HEK293 (cell line): ENCODE measurements at regions not wholly inside any gene's neighbourhood (a gene's known extent, or its start where the extent isn't known, plus 50 kb on each side); places are given as distances from the start of the nearest gene placed in this dataset.

Experiments
- CTCF ChIA-PET: fragments of 350-600 bp; formaldehyde crosslinking; extraction: SDS; loops from one replicate; lab custom pipeline; 2021; ENCODE audit warnings: antibody characterized with exemption; lab: Yijun Ruan, JAX
- POLR2A ChIA-PET: fragments of 300-600 bp; formaldehyde crosslinking; extraction: SDS; loops from one replicate; lab custom pipeline; 2020; ENCODE audit warnings: antibody characterized with exemption, inconsistent platforms; lab: Yijun Ruan, JAX
- H3K27ac ChIP-seq: fragments of 200-500 bp; sonication (Bioruptor generic); 2 replicates; pipeline ENCODE4 v1.5.1; 2014; ENCODE audit warnings: low read depth, low read length, control low read depth, inconsistent platforms; ENCODE audit errors: extremely low read depth
- H3K36me3 ChIP-seq, 2 experiments: fragments of 200-500 bp in 1 of 2; sonication (Bioruptor generic) in 1 of 2; 1 replicate in 1 of 2; 2 replicates in 1 of 2; pipeline ENCODE4 v1.5.1; 2014 to 2017; ENCODE audit warnings: inconsistent platforms in 2 of 2, low read length in 2 of 2; ENCODE audit not compliant: control insufficient read depth in 2 of 2, insufficient read depth in 1 of 2
- H3K4me1 ChIP-seq: fragments of 200-500 bp; sonication (Bioruptor generic); 2 replicates; pipeline ENCODE4 v1.5.1; 2014; ENCODE audit warnings: mild to moderate bottlenecking, low read length, inconsistent platforms; ENCODE audit not compliant: control insufficient read depth, insufficient read depth
- H3K4me3 ChIP-seq: 2 replicates; pipeline ENCODE4 v1.5.1; 2011; ENCODE audit warnings: low read depth, mild to moderate bottlenecking, control low read depth, low read length, moderate library complexity
- H3K9me3 ChIP-seq: fragments of 200-500 bp; sonication (Bioruptor generic); 2 replicates; pipeline ENCODE4 v1.5.1; 2014; ENCODE audit warnings: low read depth, low read length, inconsistent platforms; ENCODE audit not compliant: control insufficient read depth, insufficient read depth
- ATF2 ChIP-seq: fragments of 450-650 bp; formaldehyde crosslinking; IDR thresholded peaks from 2 replicates; pipeline ENCODE4 v1.5.1; 2016; ENCODE audit warnings: missing biosample characterization, missing genetic modification characterization, low read depth
- GLIS1 ChIP-seq: fragments of 450-650 bp; formaldehyde crosslinking; IDR thresholded peaks from 2 replicates; pipeline ENCODE4 v1.5.1; 2016; ENCODE audit warnings: missing biosample characterization, missing genetic modification characterization
- HOXD13 ChIP-seq: sonication (generic); formaldehyde crosslinking; IDR thresholded peaks from 2 replicates; pipeline ENCODE4 v1.8.0; 2022; ENCODE audit warnings: missing genetic modification reagents, borderline replicate concordance
- INSM2 ChIP-seq: fragments of 450-650 bp; formaldehyde crosslinking; IDR thresholded peaks from 2 replicates; pipeline ENCODE4 v1.5.1; 2016; ENCODE audit warnings: missing biosample characterization, missing genetic modification characterization
- KLF16 ChIP-seq: fragments of 450-650 bp; formaldehyde crosslinking; IDR thresholded peaks from 2 replicates; pipeline ENCODE4 v1.5.1; 2017; ENCODE audit warnings: missing biosample characterization, missing genetic modification characterization
- ZIC2 ChIP-seq: fragments of 450-650 bp; formaldehyde crosslinking; IDR thresholded peaks from 2 replicates; pipeline ENCODE4 v1.5.1; 2016; ENCODE audit warnings: missing biosample characterization, missing genetic modification characterization
- ZNF10 ChIP-seq: fragments of 450-650 bp; formaldehyde crosslinking; IDR thresholded peaks from 2 replicates; pipeline ENCODE4 v1.5.1; 2017; ENCODE audit warnings: missing biosample characterization, missing genetic modification characterization
- ZNF121 ChIP-seq: fragments of 450-650 bp; formaldehyde crosslinking; IDR thresholded peaks from 2 replicates; pipeline ENCODE4 v1.5.1; 2016; ENCODE audit warnings: missing biosample characterization, missing genetic modification characterization
- ZNF2 ChIP-seq: fragments of 450-650 bp; formaldehyde crosslinking; IDR thresholded peaks from 2 replicates; pipeline ENCODE4 v1.5.1; 2016; ENCODE audit warnings: missing biosample characterization, missing genetic modification characterization
- ZNF223 ChIP-seq: fragments of 450-650 bp; formaldehyde crosslinking; IDR thresholded peaks from 2 replicates; pipeline ENCODE4 v1.5.1; 2016; ENCODE audit warnings: missing biosample characterization, missing genetic modification characterization
- ZNF23 ChIP-seq: fragments of 450-650 bp; formaldehyde crosslinking; IDR thresholded peaks from 2 replicates; pipeline ENCODE4 v1.5.1; 2016; ENCODE audit warnings: missing biosample characterization, missing genetic modification characterization, borderline replicate concordance
- ZNF391 ChIP-seq: fragments of 450-650 bp; formaldehyde crosslinking; IDR thresholded peaks from 2 replicates; pipeline ENCODE4 v1.5.1; 2016; ENCODE audit warnings: low read depth, missing biosample characterization, missing genetic modification characterization, borderline replicate concordance
- ZNF548 ChIP-seq: fragments of 450-650 bp; formaldehyde crosslinking; IDR thresholded peaks from 2 replicates; pipeline ENCODE4 v1.5.1; 2016; ENCODE audit warnings: missing biosample characterization, missing genetic modification characterization
- ZNF701 ChIP-seq: fragments of 450-650 bp; formaldehyde crosslinking; IDR thresholded peaks from 2 replicates; pipeline ENCODE4 v1.5.1; 2016; ENCODE audit warnings: missing biosample characterization, missing genetic modification characterization
- ZNF747 ChIP-seq: fragments of 450-650 bp; formaldehyde crosslinking; IDR thresholded peaks from 2 replicates; pipeline ENCODE4 v1.5.1; 2016; ENCODE audit warnings: missing biosample characterization, missing genetic modification characterization
- TF ChIP-seq, protein P1 (sequence below): fragments of 450-650 bp; formaldehyde crosslinking; IDR thresholded peaks from 2 replicates; pipeline ENCODE4 v1.5.1; 2017; ENCODE audit warnings: missing biosample characterization, missing genetic modification characterization
- TF ChIP-seq, protein P2 (sequence below): fragments of 450-650 bp; formaldehyde crosslinking; IDR thresholded peaks from 2 replicates; pipeline ENCODE4 v1.5.1; 2016; ENCODE audit warnings: missing biosample characterization, missing genetic modification characterization, borderline replicate concordance
- TF ChIP-seq, protein P3 (sequence below): fragments of 450-650 bp; formaldehyde crosslinking; IDR thresholded peaks from 2 replicates; pipeline ENCODE4 v1.5.1; 2017; ENCODE audit warnings: missing biosample characterization, missing genetic modification characterization
- TF ChIP-seq, protein P4 (sequence below): fragments of 450-650 bp; formaldehyde crosslinking; IDR thresholded peaks from 2 replicates; pipeline ENCODE4 v1.5.1; 2016; ENCODE audit warnings: missing biosample characterization, missing genetic modification characterization

DNA sequence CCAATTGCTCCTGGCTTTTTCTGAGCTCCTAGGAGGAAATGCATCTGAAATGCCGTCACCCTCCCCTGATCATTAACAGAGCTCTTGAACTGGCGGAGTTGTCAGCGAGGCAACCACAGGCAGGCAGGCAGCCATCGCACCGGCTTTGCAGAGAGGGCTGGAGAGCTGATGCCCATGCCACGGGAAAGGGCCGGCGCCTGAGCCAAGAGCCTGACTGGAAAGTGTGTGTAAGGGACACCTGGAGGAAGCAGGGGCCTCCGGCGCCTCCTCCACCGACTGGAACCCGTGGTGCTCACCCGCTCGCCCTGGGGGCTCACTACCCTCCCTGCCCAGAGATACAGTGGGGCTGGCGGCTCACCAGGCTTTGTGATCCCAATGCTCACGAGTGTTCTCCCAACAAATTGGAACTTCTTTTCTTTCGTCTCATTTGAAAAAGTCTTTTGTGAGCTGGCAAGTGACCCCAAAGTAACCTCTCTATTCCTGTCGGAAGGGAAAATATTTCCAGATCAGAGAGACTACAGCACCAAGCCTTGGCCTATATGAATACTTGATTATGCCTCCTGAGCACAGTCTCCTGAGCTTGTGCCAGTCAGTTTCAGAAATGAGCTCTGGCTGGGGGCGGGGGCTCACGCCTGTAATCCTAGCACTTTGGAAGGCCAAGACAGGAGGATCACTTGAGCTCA lies 97.7 kb upstream of the SLC25A33 start:
- no peaks in the 10 kb centered on the region for H3K9me3 ChIP-seq
- H3K36me3 ChIP-seq: no peaks in the 10 kb centered on the region
- ChIA-PET CTCF (interaction anchor here (0.7 to 1.2 kb wide), 4 partner anchors 14 to 184 kb away, joined by 3 to 6 read pairs (median 4); no protein-coding TSS in a partner anchor), POLR2A (interaction anchor here (0.9 kb wide), 1 partner anchor 28 kb away, joined by 3 read pairs; no protein-coding TSS in a partner anchor)
- no peak overlapping the region for H3K4me3 ChIP-seq
- TF ChIP-seq, protein P1, sequence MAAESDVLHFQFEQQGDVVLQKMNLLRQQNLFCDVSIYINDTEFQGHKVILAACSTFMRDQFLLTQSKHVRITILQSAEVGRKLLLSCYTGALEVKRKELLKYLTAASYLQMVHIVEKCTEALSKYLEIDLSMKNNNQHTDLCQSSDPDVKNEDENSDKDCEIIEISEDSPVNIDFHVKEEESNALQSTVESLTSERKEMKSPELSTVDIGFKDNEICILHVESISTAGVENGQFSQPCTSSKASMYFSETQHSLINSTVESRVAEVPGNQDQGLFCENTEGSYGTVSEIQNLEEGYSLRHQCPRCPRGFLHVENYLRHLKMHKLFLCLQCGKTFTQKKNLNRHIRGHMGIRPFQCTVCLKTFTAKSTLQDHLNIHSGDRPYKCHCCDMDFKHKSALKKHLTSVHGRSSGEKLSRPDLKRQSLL (tag by site-specific recombination): peak; percentile 52; the same call in 1 of the 2 replicates
- TF ChIP-seq KLF16 (tag by site-specific recombination): no peak
- no peak for TF ChIP-seq ZNF2
- no peak for TF ChIP-seq ZNF223 (tag by site-specific recombination)
- TF ChIP-seq ZNF747: no peak
- no peak overlapping the region for H3K27ac ChIP-seq
- H3K4me1 ChIP-seq: no peaks in the 10 kb centered on the region

- H3K36me3 ChIP-seq: no peaks in the 10 kb centered on the region
- H3K4me3 ChIP-seq: no peak overlapping the region
- CTCF ChIA-PET: interaction anchor here (0.6 to 1.2 kb wide), 3 partner anchors 131 to 208 kb away, joined by 3 to 6 read pairs (median 3); partner anchors contain the start of gene H6PD
- POLR2A ChIA-PET: interaction anchor here (0.9 kb wide), 1 partner anchor 29 kb away, joined by 3 read pairs; no protein-coding TSS in a partner anchor
- H3K9me3 ChIP-seq: no peaks in the 10 kb centered on the region
- H3K4me1 ChIP-seq: no peaks in the 10 kb centered on the region
- no peak overlapping the region for H3K27ac ChIP-seq
- no peak for TF ChIP-seq ZNF391 (tag by site-specific recombination)
- no peak for TF ChIP-seq ZNF10 (tag by site-specific recombination)
- TF ChIP-seq, protein P2, sequence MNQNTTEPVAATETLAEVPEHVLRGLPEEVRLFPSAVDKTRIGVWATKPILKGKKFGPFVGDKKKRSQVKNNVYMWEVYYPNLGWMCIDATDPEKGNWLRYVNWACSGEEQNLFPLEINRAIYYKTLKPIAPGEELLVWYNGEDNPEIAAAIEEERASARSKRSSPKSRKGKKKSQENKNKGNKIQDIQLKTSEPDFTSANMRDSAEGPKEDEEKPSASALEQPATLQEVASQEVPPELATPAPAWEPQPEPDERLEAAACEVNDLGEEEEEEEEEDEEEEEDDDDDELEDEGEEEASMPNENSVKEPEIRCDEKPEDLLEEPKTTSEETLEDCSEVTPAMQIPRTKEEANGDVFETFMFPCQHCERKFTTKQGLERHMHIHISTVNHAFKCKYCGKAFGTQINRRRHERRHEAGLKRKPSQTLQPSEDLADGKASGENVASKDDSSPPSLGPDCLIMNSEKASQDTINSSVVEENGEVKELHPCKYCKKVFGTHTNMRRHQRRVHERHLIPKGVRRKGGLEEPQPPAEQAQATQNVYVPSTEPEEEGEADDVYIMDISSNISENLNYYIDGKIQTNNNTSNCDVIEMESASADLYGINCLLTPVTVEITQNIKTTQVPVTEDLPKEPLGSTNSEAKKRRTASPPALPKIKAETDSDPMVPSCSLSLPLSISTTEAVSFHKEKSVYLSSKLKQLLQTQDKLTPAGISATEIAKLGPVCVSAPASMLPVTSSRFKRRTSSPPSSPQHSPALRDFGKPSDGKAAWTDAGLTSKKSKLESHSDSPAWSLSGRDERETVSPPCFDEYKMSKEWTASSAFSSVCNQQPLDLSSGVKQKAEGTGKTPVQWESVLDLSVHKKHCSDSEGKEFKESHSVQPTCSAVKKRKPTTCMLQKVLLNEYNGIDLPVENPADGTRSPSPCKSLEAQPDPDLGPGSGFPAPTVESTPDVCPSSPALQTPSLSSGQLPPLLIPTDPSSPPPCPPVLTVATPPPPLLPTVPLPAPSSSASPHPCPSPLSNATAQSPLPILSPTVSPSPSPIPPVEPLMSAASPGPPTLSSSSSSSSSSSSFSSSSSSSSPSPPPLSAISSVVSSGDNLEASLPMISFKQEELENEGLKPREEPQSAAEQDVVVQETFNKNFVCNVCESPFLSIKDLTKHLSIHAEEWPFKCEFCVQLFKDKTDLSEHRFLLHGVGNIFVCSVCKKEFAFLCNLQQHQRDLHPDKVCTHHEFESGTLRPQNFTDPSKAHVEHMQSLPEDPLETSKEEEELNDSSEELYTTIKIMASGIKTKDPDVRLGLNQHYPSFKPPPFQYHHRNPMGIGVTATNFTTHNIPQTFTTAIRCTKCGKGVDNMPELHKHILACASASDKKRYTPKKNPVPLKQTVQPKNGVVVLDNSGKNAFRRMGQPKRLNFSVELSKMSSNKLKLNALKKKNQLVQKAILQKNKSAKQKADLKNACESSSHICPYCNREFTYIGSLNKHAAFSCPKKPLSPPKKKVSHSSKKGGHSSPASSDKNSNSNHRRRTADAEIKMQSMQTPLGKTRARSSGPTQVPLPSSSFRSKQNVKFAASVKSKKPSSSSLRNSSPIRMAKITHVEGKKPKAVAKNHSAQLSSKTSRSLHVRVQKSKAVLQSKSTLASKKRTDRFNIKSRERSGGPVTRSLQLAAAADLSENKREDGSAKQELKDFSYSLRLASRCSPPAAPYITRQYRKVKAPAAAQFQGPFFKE (tag by site-specific recombination): no peak
- no peak for TF ChIP-seq KLF16 (tag by site-specific recombination)
- peak; percentile 75 for TF ChIP-seq ATF2 (tag by site-specific recombination)
- TF ChIP-seq ZIC2 (tag by site-specific recombination): no peak
- no peak for TF ChIP-seq ZNF2
- TF ChIP-seq ZNF121 (tag by site-specific recombination): no peak
- no peak for TF ChIP-seq GLIS1
- no peak for TF ChIP-seq ZNF548
- TF ChIP-seq INSM2 (tag by site-specific recombination): no peak
- TF ChIP-seq HOXD13: no peak
- TF ChIP-seq, protein P3, sequence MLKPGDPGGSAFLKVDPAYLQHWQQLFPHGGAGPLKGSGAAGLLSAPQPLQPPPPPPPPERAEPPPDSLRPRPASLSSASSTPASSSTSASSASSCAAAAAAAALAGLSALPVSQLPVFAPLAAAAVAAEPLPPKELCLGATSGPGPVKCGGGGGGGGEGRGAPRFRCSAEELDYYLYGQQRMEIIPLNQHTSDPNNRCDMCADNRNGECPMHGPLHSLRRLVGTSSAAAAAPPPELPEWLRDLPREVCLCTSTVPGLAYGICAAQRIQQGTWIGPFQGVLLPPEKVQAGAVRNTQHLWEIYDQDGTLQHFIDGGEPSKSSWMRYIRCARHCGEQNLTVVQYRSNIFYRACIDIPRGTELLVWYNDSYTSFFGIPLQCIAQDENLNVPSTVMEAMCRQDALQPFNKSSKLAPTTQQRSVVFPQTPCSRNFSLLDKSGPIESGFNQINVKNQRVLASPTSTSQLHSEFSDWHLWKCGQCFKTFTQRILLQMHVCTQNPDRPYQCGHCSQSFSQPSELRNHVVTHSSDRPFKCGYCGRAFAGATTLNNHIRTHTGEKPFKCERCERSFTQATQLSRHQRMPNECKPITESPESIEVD (tag by site-specific recombination): no peak
- TF ChIP-seq ZNF23 (tag by site-specific recombination): no peak
- TF ChIP-seq, protein P4, sequence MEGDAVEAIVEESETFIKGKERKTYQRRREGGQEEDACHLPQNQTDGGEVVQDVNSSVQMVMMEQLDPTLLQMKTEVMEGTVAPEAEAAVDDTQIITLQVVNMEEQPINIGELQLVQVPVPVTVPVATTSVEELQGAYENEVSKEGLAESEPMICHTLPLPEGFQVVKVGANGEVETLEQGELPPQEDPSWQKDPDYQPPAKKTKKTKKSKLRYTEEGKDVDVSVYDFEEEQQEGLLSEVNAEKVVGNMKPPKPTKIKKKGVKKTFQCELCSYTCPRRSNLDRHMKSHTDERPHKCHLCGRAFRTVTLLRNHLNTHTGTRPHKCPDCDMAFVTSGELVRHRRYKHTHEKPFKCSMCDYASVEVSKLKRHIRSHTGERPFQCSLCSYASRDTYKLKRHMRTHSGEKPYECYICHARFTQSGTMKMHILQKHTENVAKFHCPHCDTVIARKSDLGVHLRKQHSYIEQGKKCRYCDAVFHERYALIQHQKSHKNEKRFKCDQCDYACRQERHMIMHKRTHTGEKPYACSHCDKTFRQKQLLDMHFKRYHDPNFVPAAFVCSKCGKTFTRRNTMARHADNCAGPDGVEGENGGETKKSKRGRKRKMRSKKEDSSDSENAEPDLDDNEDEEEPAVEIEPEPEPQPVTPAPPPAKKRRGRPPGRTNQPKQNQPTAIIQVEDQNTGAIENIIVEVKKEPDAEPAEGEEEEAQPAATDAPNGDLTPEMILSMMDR (tag by site-specific recombination): no peak
- TF ChIP-seq ZNF701: no peak
Measured at GRCh38 chr1:9442278-9442846, 96.9 kb upstream of the SLC25A33 start.
